ENCODE measurements at regions not wholly inside any gene's neighbourhood (a gene's known extent, or its start where the extent isn't known, plus 50 kb on each side); places are given as distances from the start of the nearest gene placed in this dataset.

DNA sequence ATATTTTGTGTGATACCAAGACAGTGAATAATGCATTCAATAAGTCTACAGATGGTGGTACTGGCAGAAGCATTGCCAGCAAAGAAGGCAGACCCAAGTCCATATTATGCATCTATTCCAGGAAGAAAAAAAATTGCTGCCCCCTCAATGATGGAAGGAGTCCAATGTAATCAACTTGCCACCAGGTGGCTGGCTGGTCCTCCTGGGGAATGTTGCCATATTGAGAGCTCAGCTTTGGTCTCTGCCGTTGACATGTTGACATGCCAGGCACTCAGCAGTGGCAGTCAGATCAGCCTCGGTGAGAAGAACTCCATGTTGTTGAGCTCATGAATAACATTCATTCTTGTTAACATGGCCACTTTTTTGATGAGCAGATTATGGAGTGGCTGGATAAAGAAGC, 298.5 kb downstream of the IGSF11 start:
- in situ Hi-C loops (cut with MboI; ENCODE audit: low pct_unique_long_range_greater_than_20kb, low sequenced_read_pairs) = no loop called here
- DNase-seq = no peak

DNA sequence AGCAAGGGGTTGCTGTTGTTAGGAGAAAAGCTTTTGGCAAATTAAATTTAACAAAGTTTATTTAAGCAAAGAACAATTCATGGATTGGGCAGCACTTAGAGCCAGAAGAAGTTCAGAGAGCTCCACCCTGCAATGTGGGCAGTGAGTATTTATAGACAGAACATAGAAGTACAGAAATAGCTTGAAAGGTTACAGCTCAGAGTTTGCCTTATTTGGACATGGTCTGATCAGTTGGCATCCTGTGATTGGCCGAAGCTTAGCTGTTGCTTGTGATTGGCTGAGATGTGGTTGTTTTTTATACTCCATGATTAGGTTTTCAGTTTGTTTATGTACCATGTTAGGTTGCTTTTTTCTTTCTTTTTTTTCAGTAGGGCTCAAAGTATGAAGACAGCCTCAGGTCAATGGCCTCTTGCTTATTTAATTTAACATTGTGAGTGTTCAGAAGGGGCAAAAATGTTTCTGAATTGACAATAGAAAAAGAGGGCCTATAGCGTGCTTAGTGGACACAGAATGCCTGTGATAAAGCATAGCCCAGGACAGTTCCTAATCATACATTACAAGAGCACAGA, 293.8 kb downstream of the IGSF11 start:
- in situ Hi-C loops (cut with MboI; ENCODE audit: low pct_unique_long_range_greater_than_20kb, low sequenced_read_pairs) = no loop called here
- no peak for DNase-seq

- in situ Hi-C loops (cut with MboI; ENCODE audit: low pct_unique_long_range_greater_than_20kb, low sequenced_read_pairs) = no loop called here
- DNase-seq = no peak
Measured at GRCh38 chr3:118742760-118743159, 291.9 kb downstream of the IGSF11 start.

- in situ Hi-C loops (cut with MboI; ENCODE audit: low pct_unique_long_range_greater_than_20kb, low sequenced_read_pairs) = no loop called here
- no peak for DNase-seq
Measured at GRCh38 chr3:118744186-118744585, 290.5 kb downstream of the IGSF11 start.

GRCh38 chr3:118754406-118755252, 280.0 kb downstream of the IGSF11 start:
- DNase-seq = no peak
- in situ Hi-C loops (cut with MboI; ENCODE audit: low pct_unique_long_range_greater_than_20kb, low sequenced_read_pairs) = no loop called here

DNA sequence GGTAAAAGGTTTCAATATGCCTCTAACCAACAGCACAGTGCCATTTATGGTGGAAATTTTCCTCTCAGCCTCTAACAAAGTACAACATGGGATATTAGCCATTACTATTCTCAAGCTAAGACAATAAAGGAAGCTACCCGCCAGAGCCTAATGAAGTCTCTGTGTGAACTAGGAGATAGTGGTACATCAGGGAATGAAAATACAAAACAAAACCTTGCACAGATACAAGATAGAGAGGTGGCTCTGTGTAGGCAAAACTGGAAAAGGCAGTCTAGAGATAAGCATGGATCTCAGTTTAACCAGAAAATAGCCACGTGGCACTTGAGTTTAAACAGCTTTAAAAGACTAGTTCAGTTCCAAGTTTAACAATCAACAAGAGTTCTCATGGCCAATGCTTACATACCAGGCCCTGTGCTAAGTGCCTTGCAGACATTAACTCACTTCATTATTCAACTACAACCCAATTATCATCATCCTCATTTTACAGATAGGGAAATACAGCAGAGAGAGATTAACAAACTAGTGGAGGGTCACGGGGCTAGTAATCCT, 279.3 kb downstream of the IGSF11 start:
- in situ Hi-C loops (cut with MboI; ENCODE audit: low pct_unique_long_range_greater_than_20kb, low sequenced_read_pairs) = no loop called here
- no peak for DNase-seq

DNA sequence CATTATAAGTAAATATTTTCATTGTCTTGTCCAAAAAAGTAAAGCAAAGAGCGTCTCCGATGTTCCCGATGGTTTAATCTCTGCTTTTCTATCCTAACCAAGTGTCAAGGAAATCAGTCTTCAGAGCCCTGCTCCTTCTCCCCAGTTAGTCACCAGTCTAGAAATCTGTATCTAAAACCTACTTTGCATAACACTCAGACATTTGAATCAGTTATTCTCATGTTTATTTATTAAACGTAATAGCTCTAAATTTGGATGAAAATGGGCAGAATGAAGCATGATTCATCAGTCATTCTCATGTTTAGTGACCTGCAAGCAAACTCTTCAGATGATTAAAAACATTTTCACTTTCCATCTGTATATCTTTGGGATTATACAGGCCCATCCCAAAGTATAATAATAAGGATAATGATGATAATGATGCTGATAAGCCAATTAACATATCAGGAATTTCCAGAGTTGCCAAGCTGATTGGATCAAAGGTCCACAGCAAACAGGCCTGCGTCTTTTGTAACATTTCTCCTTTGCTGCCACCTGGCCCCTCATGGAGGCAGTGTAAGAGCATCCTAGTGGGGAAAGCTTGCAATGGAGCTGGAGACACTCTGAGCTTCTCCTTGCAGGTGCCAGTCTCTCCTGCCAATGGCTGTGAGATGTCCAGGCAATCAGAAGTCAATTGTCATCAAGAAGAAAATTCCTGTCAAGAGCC, 273.9 kb downstream of the IGSF11 start:
- in situ Hi-C loops (cut with MboI; ENCODE audit: low pct_unique_long_range_greater_than_20kb, low sequenced_read_pairs) = no loop called here
- no peak for DNase-seq

- DNase-seq = no peak
- in situ Hi-C loops (cut with MboI; ENCODE audit: low pct_unique_long_range_greater_than_20kb, low sequenced_read_pairs) = no loop called here
Measured at GRCh38 chr3:118761291-118761606, 273.4 kb downstream of the IGSF11 start.

DNA sequence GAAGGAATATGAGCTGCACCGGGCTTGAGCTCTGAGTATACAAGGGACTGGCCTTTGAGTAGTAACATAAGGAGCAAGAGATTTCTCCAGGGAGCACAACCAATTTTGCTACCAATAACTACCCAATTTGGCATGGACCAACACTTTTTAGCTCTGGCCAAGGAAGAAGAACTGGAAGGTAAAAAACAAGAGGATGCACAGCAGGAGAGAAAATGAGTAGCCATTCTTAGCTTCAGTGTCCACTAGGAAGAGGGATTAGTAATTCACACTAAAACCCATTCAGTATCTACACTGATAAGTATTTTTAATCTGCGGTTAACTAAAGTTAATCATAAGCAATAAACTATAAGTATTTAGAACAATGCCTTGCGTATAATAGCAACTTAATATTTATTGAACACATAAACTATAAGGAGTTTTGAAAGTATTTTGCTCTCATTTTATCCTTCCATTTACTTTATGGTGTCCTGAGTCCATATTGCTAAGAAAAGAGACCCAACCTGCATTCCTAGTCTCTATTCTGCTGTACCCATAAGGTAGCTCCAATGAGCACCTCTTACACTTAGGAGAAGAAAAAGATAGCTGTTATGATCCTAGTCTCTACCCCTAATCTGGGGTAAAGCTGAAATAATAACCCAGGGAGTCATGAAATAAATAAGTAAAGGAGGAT, 268.9 kb downstream of the IGSF11 start:
- no peak for DNase-seq
- in situ Hi-C loops (cut with MboI; ENCODE audit: low pct_unique_long_range_greater_than_20kb, low sequenced_read_pairs) = no loop called here

DNA sequence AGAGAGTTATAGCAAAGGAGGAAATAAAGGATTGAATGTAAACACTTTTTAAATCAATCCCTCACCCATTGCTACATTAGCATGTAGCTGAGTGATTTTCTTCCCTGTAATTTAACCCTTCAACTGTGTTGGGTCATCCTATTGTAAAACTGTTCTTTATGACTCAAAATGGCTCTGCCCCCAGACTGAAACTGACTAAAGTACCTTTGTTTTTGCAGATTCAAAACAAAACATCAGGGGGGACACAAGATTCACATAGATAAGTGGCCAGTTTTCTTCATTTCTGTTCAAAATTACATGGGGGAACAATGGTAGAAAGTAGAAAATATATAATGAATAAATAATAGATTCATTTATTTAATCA, 268.4 kb downstream of the IGSF11 start:
- in situ Hi-C loops (cut with MboI; ENCODE audit: low pct_unique_long_range_greater_than_20kb, low sequenced_read_pairs) = no loop called here
- no peak for DNase-seq

GRCh38 chr3:118772036-118772435, 262.6 kb downstream of the IGSF11 start:
- DNase-seq = no peak
- in situ Hi-C loops (cut with MboI; ENCODE audit: low pct_unique_long_range_greater_than_20kb, low sequenced_read_pairs) = no loop called here

DNA sequence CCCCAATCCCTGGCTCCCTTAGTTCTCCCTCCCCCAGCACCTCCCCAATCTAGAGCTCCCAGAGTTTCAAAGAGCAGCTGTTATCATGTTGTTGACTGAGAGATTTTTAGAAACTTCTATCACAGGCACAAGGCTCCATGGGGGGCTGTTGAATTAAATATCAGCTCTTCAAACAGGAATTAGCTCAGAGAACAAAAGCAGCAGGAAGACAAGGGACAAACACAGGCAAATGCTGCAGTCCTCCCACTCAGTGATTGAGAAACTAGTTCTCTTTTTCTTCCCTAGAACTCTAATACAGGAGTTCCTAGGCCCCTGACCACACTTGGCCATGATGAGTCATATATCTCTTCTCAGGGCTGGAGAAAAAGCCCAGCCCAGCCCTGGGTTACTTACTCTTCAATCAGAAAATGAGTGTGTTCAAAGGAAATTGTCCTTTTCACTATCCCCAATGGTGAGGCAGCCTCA, 262.1 kb downstream of the IGSF11 start:
- in situ Hi-C loops (cut with MboI; ENCODE audit: low pct_unique_long_range_greater_than_20kb, low sequenced_read_pairs) = no loop called here
- peak; percentile 85 for DNase-seq

- DNase-seq = no peak
- in situ Hi-C loops (cut with MboI; ENCODE audit: low pct_unique_long_range_greater_than_20kb, low sequenced_read_pairs) = no loop called here
Measured at GRCh38 chr3:118775021-118775420, 259.6 kb downstream of the IGSF11 start.

GRCh38 chr3:118778201-118778600, 256.4 kb downstream of the IGSF11 start:
- in situ Hi-C loops (cut with MboI; ENCODE audit: low pct_unique_long_range_greater_than_20kb, low sequenced_read_pairs) = no loop called here
- DNase-seq = no peak

DNA sequence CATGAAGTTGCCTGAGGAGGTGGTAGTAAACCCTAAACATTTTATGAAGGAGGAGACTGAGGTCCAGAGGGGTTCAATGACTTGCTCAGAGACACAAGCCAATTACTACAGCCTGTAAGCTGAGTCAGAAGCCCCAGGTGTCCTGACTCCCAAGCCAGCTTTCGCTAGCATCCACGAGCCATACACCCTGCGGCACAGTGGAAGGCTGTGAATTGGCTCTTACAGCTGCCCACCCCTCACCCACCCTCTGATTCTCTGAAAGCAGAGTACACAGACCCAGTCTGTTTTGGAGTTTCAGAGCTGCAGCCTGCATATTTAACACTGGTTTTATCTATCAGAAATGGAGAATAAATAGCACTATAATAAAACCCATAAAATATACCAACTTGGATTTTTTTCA, 253.4 kb downstream of the IGSF11 start:
- in situ Hi-C loops (cut with MboI; ENCODE audit: low pct_unique_long_range_greater_than_20kb, low sequenced_read_pairs) = no loop called here

DNA sequence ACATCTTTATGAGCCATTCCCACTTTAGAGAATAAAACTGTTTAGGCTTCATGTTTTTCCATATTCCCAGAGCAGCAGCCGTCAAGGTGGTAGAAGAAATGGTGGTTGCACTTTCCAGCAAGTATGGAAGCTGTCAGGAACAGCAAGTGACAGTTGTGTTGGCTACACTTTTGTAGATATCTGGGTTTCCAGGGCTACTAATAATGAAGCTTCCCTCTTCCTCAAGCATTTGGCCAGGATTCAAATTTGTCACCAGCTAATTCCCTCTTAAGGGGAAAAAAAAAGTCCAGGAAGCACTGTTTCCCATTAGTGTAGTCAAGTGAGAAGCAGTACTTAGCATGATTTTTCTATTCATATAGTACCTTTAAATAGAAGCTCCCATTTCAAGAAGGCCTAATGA, 252.8 kb downstream of the IGSF11 start:
- DNase-seq = no peak
- in situ Hi-C loops (cut with MboI; ENCODE audit: low pct_unique_long_range_greater_than_20kb, low sequenced_read_pairs) = no loop called here

More for the DNA sequence above, 253.4 kb downstream of the IGSF11 start:
- DNase-seq = no peak

DNA sequence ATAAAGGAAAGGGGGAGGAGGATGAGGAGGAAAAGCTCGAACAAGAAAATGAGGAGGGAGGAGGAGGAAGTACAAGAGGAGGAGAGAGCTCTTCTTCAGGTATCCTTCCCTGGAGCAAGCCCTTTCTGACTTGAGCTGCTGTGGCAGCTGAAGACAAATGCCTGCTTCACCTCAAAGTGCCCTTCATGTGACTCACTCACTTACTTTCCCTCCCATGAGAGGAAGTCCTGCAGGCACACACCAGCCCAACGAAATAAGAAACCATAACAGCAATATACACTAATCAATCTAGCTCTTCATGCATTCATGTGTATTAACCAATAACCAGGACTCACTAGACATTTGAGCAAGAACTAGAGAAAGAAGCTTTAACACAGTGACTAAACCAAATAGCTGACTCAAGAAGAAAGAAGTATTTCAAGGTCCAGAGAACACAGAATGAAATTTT, 251.9 kb downstream of the IGSF11 start:
- in situ Hi-C loops (cut with MboI; ENCODE audit: low pct_unique_long_range_greater_than_20kb, low sequenced_read_pairs) = no loop called here
- DNase-seq = no peak

- no peak for DNase-seq
- in situ Hi-C loops (cut with MboI; ENCODE audit: low pct_unique_long_range_greater_than_20kb, low sequenced_read_pairs) = no loop called here
Measured at GRCh38 chr3:118785415-118785814, 249.2 kb downstream of the IGSF11 start.

DNA sequence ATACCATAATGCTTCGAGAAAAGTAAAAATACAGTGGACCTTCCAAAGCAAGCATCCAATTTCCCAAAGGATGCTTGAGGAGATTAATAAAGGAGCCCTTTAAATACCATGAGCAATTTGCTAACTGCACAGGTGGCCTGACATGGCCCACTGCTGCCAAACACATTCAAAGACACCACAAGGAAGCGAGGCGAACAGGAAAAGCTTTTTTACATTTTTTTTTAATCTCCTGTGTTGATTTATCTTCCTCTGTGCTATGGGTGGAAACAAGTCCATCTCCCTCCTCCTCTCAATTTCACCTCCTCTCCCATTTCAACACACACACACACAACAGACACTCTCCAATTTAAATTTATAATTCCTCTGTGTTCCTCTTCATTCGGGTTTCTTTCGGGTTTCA, 243.4 kb downstream of the IGSF11 start:
- no peak for DNase-seq
- in situ Hi-C loops (cut with MboI; ENCODE audit: low pct_unique_long_range_greater_than_20kb, low sequenced_read_pairs) = no loop called here

GRCh38 chr3:118792191-118792590, 242.5 kb downstream of the IGSF11 start:
- no peak for DNase-seq
- in situ Hi-C loops (cut with MboI; ENCODE audit: low pct_unique_long_range_greater_than_20kb, low sequenced_read_pairs) = no loop called here

Measured in KBM-7 (cell line).